ENCODE measurements at regions not wholly inside any gene's neighbourhood (a gene's known extent, or its start where the extent isn't known, plus 50 kb on each side); places are given as distances from the start of the nearest gene placed in this dataset.

DNA sequence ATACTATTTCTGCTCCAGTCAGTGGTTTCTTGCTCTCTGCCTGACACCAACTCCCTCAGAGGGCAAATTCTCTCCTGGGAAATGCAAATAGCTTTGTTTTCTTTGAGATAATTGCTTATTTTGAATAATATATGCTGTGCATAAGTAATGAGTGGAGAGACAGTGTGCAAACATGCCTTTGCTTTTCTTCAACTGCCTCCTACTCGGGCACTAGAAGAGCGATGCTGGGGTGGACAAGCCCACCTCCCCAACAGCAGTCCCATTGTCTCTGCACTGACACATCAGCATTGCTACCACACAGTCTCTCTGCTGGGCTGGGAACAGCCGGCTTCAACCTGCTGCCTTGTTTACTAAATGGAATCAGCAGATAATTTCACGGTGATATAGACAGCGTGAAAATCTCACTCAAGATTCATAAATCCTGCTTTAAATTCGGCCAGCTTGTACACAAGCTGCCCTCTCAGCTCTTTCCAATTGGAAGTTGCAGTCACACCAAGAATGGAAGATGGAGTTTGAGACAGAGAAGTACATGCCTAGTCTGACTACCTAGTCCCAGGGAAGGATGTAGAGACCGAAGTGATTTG is 694.5 kb downstream of the TDRD15 start:
- TF ChIP-seq BHLHE40 (IDR thresholded peaks at IDR 0.05; ENCODE audit: low read depth, low read length) (no peak), CHD1 (IDR thresholded peaks at IDR 0.05; ENCODE audit: low read depth, low read length) (no peak), RAD21 (IDR thresholded peaks at IDR 0.05; ENCODE audit: low read length) (no peak), FOS (IDR thresholded peaks at IDR 0.05; ENCODE audit: low read depth, low read length) (no peak), USF2 (IDR thresholded peaks at IDR 0.05; ENCODE audit: low read depth, low read length) (no peak), POLR2A (IDR thresholded peaks at IDR 0.05; ENCODE audit: low read depth, low read length) (no peak), CEBPB (IDR thresholded peaks at IDR 0.05; ENCODE audit: low read depth, low read length) (no peak), RCOR1 (IDR thresholded peaks at IDR 0.05; ENCODE audit: insufficient replicate concordance, low read length) (no peak), RFX5 (IDR thresholded peaks at IDR 0.05; ENCODE audit: low read depth, low read length) (no peak), MAZ (IDR thresholded peaks at IDR 0.05; ENCODE audit: borderline replicate concordance, low read depth, low read length) (no peak)
- TF ChIP-seq, protein P1, sequence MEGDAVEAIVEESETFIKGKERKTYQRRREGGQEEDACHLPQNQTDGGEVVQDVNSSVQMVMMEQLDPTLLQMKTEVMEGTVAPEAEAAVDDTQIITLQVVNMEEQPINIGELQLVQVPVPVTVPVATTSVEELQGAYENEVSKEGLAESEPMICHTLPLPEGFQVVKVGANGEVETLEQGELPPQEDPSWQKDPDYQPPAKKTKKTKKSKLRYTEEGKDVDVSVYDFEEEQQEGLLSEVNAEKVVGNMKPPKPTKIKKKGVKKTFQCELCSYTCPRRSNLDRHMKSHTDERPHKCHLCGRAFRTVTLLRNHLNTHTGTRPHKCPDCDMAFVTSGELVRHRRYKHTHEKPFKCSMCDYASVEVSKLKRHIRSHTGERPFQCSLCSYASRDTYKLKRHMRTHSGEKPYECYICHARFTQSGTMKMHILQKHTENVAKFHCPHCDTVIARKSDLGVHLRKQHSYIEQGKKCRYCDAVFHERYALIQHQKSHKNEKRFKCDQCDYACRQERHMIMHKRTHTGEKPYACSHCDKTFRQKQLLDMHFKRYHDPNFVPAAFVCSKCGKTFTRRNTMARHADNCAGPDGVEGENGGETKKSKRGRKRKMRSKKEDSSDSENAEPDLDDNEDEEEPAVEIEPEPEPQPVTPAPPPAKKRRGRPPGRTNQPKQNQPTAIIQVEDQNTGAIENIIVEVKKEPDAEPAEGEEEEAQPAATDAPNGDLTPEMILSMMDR (conservative IDR thresholded peaks at IDR 0.05; ENCODE audit: low read depth, low read length) = no peak

Measured in IMR-90 (cell line).